ENCODE measurements at regions not wholly inside any gene's neighbourhood (a gene's known extent, or its start where the extent isn't known, plus 50 kb on each side); places are given as distances from the start of the nearest gene placed in this dataset.
A peak's percentile ranks its signal among the peaks of the same experiment; 100 is the strongest.

GRCh38 chr6:135738636-135739035 is 112.9 kb upstream of the PDE7B start:
- no peak overlapping the region for H3K27ac Mint-ChIP-seq
- no peaks in the 10 kb centered on the region; the same call in 1 of the 2 replicates for H3K9me3 Mint-ChIP-seq
- no peak for DNase-seq
- H3K4me1 Mint-ChIP-seq (ENCODE audit: low read depth), result peaks cover 26% of the 10 kb centered on the region
- peaks cover 4% of the 10 kb centered on the region; the same call in 1 of the 2 replicates for H3K36me3 Mint-ChIP-seq (ENCODE audit: low read depth)
- TF ChIP-seq CTCF (IDR thresholded peaks at IDR 0.05), result no peak
- peaks cover 4% of the 10 kb centered on the region for H3K27me3 Mint-ChIP-seq (ENCODE audit: insufficient read depth)
- H3K4me3 Mint-ChIP-seq, result no peak overlapping the region; the same call in 1 of the 2 replicates

GRCh38 chr6:135739288-135739687 is 112.2 kb upstream of the PDE7B start:
- Mint-ChIP-seq H3K27ac (peak overlapping the region; percentile 91), H3K4me1 (ENCODE audit: low read depth) (peaks cover 26% of the 10 kb centered on the region), H3K27me3 (ENCODE audit: insufficient read depth) (no peaks in the 10 kb centered on the region), H3K4me3 (peak overlapping the region; percentile 69), H3K36me3 (ENCODE audit: low read depth) (peaks cover 4% of the 10 kb centered on the region; the same call in 1 of the 2 replicates), H3K9me3 (no peaks in the 10 kb centered on the region; the same call in 1 of the 2 replicates)
- DNase-seq, result peak; percentile 81
- no peak for TF ChIP-seq CTCF (IDR thresholded peaks at IDR 0.05)

GRCh38 chr6:135740580-135740979 is 110.9 kb upstream of the PDE7B start:
- DNase-seq, result no peak
- Mint-ChIP-seq H3K27ac (no peak overlapping the region), H3K27me3 (ENCODE audit: insufficient read depth) (no peaks in the 10 kb centered on the region), H3K36me3 (ENCODE audit: low read depth) (peaks cover 4% of the 10 kb centered on the region; the same call in 1 of the 2 replicates), H3K9me3 (no peaks in the 10 kb centered on the region; the same call in 1 of the 2 replicates), H3K4me3 (no peak overlapping the region), H3K4me1 (ENCODE audit: low read depth) (peaks cover 20% of the 10 kb centered on the region)
- no peak for TF ChIP-seq CTCF (IDR thresholded peaks at IDR 0.05)

GRCh38 chr6:135743476-135743875 is 108.0 kb upstream of the PDE7B start:
- no peaks in the 10 kb centered on the region for H3K27me3 Mint-ChIP-seq (ENCODE audit: insufficient read depth)
- peak; percentile 56 for TF ChIP-seq CTCF (IDR thresholded peaks at IDR 0.05)
- no peak overlapping the region for H3K4me3 Mint-ChIP-seq
- H3K9me3 Mint-ChIP-seq, result no peaks in the 10 kb centered on the region
- no peak for DNase-seq
- H3K36me3 Mint-ChIP-seq (ENCODE audit: low read depth), result no peaks in the 10 kb centered on the region
- no peak overlapping the region for H3K27ac Mint-ChIP-seq
- H3K4me1 Mint-ChIP-seq (ENCODE audit: low read depth), result peaks cover 19% of the 10 kb centered on the region

- Mint-ChIP-seq H3K27me3 (ENCODE audit: insufficient read depth) (no peaks in the 10 kb centered on the region), H3K36me3 (ENCODE audit: low read depth) (no peaks in the 10 kb centered on the region), H3K9me3 (no peaks in the 10 kb centered on the region), H3K27ac (no peak overlapping the region), H3K4me1 (ENCODE audit: low read depth) (peaks cover 1% of the 10 kb centered on the region; the same call in 1 of the 2 replicates), H3K4me3 (no peak overlapping the region)
- DNase-seq, result no peak
- no peak for TF ChIP-seq CTCF (IDR thresholded peaks at IDR 0.05)
These were observed 103.3 kb upstream of the PDE7B start for GRCh38 chr6:135748189-135748588.

GRCh38 chr6:135750081-135750480 is 101.4 kb upstream of the PDE7B start:
- no peaks in the 10 kb centered on the region for H3K27me3 Mint-ChIP-seq (ENCODE audit: insufficient read depth)
- no peak overlapping the region for H3K27ac Mint-ChIP-seq
- H3K4me1 Mint-ChIP-seq (ENCODE audit: low read depth), result peaks cover 5% of the 10 kb centered on the region; the same call in 1 of the 2 replicates
- H3K4me3 Mint-ChIP-seq, result no peak overlapping the region
- no peak for DNase-seq
- H3K36me3 Mint-ChIP-seq (ENCODE audit: low read depth), result no peaks in the 10 kb centered on the region
- H3K9me3 Mint-ChIP-seq, result no peaks in the 10 kb centered on the region
- no peak for TF ChIP-seq CTCF (IDR thresholded peaks at IDR 0.05)

All from HFFc6 (cell line).